HG03432 (cell line): ENCODE measurements at regions not wholly inside any gene's neighbourhood (a gene's known extent, or its start where the extent isn't known, plus 50 kb on each side); places are given as distances from the start of the nearest gene placed in this dataset.

Source experiments
- ATAC-seq: cut with Tn5 transposase; IDR thresholded peaks from one replicate; pipeline ENCODE4 v1.9.1; 2021; ENCODE audit warnings: mild to moderate bottlenecking, moderate library complexity; ENCODE audit not compliant: unreplicated experiment

GRCh38 chr4:116877069-116877468 is 208.3 kb downstream of the TRAM1L1 start:
- ATAC-seq: no peak

GRCh38 chr4:116872941-116873340 is 212.4 kb downstream of the TRAM1L1 start:
- no peak for ATAC-seq

- ATAC-seq: no peak
Observed at GRCh38 chr4:116872308-116872707, 213.1 kb downstream of the TRAM1L1 start.

- ATAC-seq: no peak
Observed at GRCh38 chr4:116870686-116871085, 214.7 kb downstream of the TRAM1L1 start.

- no peak for ATAC-seq
Observed at GRCh38 chr4:116866106-116866505, 219.3 kb downstream of the TRAM1L1 start.

- ATAC-seq: no peak
Observed at GRCh38 chr4:116862592-116862991, 222.8 kb downstream of the TRAM1L1 start.

GRCh38 chr4:116860891-116861290 is 224.5 kb downstream of the TRAM1L1 start:
- ATAC-seq: no peak

- ATAC-seq: no peak
Observed at GRCh38 chr4:116849620-116850019, 235.8 kb downstream of the TRAM1L1 start.

- no peak for ATAC-seq
Observed at GRCh38 chr4:116847616-116848015, 237.8 kb downstream of the TRAM1L1 start.

GRCh38 chr4:116839826-116840225 is 245.6 kb downstream of the TRAM1L1 start:
- no peak for ATAC-seq

GRCh38 chr4:116838609-116839008 is 246.8 kb downstream of the TRAM1L1 start:
- no peak for ATAC-seq

- no peak for ATAC-seq
Observed at GRCh38 chr4:116829187-116829586, 256.2 kb downstream of the TRAM1L1 start.

- no peak for ATAC-seq
Observed at GRCh38 chr4:116824172-116824571, 261.2 kb downstream of the TRAM1L1 start.

GRCh38 chr4:116811730-116812129 is 273.6 kb downstream of the TRAM1L1 start:
- no peak for ATAC-seq

- no peak for ATAC-seq
Observed at GRCh38 chr4:116796022-116796421, 289.4 kb downstream of the TRAM1L1 start.

- ATAC-seq: no peak
Observed at GRCh38 chr4:116788723-116789122, 296.7 kb downstream of the TRAM1L1 start.

- no peak for ATAC-seq
Observed at GRCh38 chr4:116755051-116755450, 330.3 kb downstream of the TRAM1L1 start.

- no peak for ATAC-seq
Observed at GRCh38 chr4:116752027-116752426, 333.3 kb downstream of the TRAM1L1 start.

GRCh38 chr4:116736756-116737155 is 348.6 kb downstream of the TRAM1L1 start:
- no peak for ATAC-seq

- no peak for ATAC-seq
Observed at GRCh38 chr4:116734178-116734577, 351.2 kb downstream of the TRAM1L1 start.

- ATAC-seq: no peak
Observed at GRCh38 chr4:116733370-116733769, 352.0 kb downstream of the TRAM1L1 start.

- no peak for ATAC-seq
Observed at GRCh38 chr4:116726523-116726922, 358.9 kb downstream of the TRAM1L1 start.

GRCh38 chr4:116724249-116724648 is 361.1 kb downstream of the TRAM1L1 start:
- peak; percentile 100 for ATAC-seq

- no peak for ATAC-seq
Observed at GRCh38 chr4:116705466-116705865, 379.9 kb downstream of the TRAM1L1 start.
